Colonic mucosa (tissue), 4 donors: ENCODE measurements at regions not wholly inside any gene's neighbourhood (a gene's known extent, or its start where the extent isn't known, plus 50 kb on each side); places are given as distances from the start of the nearest gene placed in this dataset.

Experiments used
- DNase-seq: peaks from one replicate; pipeline ENCODE4 v3.0.0-alpha.2; 2020
- H3K27ac ChIP-seq: fragments of 200-600 bp; one replicate; pipeline ENCODE4 v1.8.0; 2021
- H3K27me3 ChIP-seq: fragments of 200-600 bp; one replicate; pipeline ENCODE4 v1.8.0; 2021
- H3K36me3 ChIP-seq: fragments of 200-600 bp; one replicate; pipeline ENCODE4 v1.8.0; 2021
- H3K4me1 ChIP-seq: fragments of 200-600 bp; one replicate; pipeline ENCODE4 v1.8.0; 2021; ENCODE audit warnings: mild to moderate bottlenecking
- H3K4me3 ChIP-seq: fragments of 200-600 bp; one replicate; pipeline ENCODE4 v1.8.0; 2021
- H3K9ac ChIP-seq, 2 donors: one replicate each; pipeline ENCODE4 v1.7.0; 2013; ENCODE audit warnings: control low read depth in 2 of 2, low read depth in 2 of 2, low read length in 2 of 2
- H3K9me3 ChIP-seq: fragments of 200-600 bp; one replicate; pipeline ENCODE4 v1.8.0; 2021
- intact Hi-C: fragments of 100-400 bp; cut with DNase I; formaldehyde crosslinking; loops from one replicate; pipeline ENCODE4 v1.14.1; 2022
- TF ChIP-seq, protein P1 (sequence below): fragments of 200-600 bp; IDR thresholded peaks from one replicate; pipeline ENCODE4 v1.8.0; 2022; ENCODE audit warnings: antibody characterized with exemption, mild to moderate bottlenecking
- donor health status: healthy.
- donor health status: DM: no; HTN: no; CAD: no.
- donor health status: DM: no; HTN: no; CAD: no.

DNA sequence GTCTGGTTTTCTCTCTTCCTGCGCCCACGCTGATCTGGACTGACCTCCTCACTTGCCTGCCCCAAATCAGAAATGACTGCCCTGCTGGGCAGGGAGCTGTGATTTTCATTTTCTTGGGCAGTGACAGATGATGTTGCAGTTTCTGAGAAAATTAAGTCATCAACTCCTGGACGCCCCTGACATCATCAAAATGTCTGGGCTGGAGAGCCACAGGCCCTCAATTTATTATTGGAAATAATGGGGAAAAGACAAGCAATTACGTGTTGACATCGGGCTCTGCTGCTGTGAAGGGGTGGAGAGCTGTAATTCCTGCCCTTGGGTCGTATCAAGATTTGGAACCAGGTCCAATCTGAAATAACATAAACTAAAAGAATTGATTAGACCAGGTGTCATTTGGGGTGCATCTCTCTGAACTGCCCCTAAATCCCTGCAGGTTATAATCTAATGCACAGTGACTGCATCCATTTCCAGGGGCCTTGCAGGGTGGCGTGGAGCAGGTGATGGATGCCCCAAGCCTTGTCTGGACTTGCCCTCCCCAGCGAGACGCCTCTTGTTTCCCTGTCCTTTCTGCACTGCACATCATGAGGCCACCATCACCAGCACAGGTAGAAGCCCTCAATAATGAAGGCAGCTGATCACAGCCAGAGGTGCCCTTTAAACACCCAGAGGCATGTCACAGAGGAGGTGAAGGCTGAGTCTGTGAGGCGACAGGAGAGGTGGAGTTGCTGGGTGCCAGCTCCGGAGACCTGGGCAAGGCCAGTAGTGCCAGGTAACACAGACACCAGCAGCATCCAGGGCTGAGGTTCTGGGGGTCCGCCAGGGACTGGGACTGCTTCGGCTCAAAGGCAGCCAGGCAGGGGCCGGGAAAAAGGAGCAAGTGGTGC lies 98.7 kb downstream of the HTR5A start:
- Histone ChIP-seq H3K27me3 (no peaks in the 10 kb centered on the region), H3K4me1 (no peaks in the 10 kb centered on the region), H3K27ac (no peak overlapping the region), H3K9ac (no peak overlapping the region), H3K4me3 (no peak overlapping the region), H3K36me3 (no peaks in the 10 kb centered on the region), H3K9me3 (no peaks in the 10 kb centered on the region)
- TF ChIP-seq, protein P1, sequence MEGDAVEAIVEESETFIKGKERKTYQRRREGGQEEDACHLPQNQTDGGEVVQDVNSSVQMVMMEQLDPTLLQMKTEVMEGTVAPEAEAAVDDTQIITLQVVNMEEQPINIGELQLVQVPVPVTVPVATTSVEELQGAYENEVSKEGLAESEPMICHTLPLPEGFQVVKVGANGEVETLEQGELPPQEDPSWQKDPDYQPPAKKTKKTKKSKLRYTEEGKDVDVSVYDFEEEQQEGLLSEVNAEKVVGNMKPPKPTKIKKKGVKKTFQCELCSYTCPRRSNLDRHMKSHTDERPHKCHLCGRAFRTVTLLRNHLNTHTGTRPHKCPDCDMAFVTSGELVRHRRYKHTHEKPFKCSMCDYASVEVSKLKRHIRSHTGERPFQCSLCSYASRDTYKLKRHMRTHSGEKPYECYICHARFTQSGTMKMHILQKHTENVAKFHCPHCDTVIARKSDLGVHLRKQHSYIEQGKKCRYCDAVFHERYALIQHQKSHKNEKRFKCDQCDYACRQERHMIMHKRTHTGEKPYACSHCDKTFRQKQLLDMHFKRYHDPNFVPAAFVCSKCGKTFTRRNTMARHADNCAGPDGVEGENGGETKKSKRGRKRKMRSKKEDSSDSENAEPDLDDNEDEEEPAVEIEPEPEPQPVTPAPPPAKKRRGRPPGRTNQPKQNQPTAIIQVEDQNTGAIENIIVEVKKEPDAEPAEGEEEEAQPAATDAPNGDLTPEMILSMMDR = no peak
- intact Hi-C loops = no loop called here
- no peak for DNase-seq

DNA sequence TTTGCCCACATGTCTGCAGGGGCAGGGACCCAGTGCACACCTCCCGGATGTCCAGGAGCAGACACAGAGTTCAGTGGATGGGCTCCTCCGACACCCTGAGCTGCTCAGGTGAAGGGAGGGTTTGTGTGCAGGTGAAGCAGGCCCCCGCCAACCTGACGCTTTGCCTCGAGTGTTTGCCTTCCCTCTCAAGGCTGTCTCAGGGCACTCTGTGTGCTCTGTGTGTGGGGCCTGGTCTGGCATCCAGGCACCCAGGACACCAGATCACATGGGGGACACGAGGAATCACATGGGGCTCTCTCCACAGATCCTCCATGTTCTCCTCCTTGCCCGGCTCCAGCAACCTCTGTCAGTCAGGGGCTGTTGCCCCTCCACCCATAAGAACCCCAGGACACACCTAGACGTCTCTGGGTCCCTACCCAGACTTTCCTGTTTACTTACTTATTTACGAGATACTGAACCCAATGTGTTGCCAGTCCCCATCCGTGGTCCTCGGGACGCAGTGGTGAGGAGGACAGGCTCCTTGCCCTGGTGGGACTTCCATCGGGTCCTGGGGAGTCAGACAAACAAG lies 99.5 kb downstream of the HTR5A start:
- TF ChIP-seq, protein P1 = no peak
- Histone ChIP-seq H3K4me3 (no peak overlapping the region), H3K9me3 (no peaks in the 10 kb centered on the region), H3K36me3 (no peaks in the 10 kb centered on the region), H3K27me3 (no peaks in the 10 kb centered on the region), H3K9ac (no peak overlapping the region), H3K4me1 (no peaks in the 10 kb centered on the region), H3K27ac (no peak overlapping the region)
- intact Hi-C loops = no loop called here
- no peak for DNase-seq

DNA sequence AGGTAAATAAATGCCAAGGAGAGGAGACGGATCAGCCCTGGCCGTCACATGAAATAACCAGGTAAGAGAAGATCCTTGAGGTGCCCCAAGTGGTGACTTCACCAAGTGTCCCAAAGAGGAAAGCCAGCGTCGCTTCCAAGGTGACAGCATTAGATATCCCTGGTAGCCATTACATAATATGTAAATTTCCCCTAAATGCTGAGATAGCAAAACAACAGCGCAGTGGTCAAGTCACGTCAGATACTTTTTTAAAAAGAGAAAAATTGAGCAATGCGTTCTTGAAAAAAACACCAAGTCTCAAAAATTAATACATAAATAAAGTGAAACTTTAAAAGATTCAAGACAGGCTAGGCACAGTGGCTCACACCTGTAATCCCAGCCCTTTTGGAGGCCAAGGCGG lies 100.2 kb downstream of the HTR5A start:
- H3K4me3 ChIP-seq = no peak overlapping the region
- no peaks in the 10 kb centered on the region for H3K9me3 ChIP-seq
- no peaks in the 10 kb centered on the region for H3K36me3 ChIP-seq
- no peaks in the 10 kb centered on the region for H3K27me3 ChIP-seq
- no peak overlapping the region for H3K27ac ChIP-seq
- intact Hi-C loops = no loop called here
- TF ChIP-seq, protein P1 = no peak
- H3K4me1 ChIP-seq = no peaks in the 10 kb centered on the region
- H3K9ac ChIP-seq = no peak overlapping the region
- no peak for DNase-seq

DNA sequence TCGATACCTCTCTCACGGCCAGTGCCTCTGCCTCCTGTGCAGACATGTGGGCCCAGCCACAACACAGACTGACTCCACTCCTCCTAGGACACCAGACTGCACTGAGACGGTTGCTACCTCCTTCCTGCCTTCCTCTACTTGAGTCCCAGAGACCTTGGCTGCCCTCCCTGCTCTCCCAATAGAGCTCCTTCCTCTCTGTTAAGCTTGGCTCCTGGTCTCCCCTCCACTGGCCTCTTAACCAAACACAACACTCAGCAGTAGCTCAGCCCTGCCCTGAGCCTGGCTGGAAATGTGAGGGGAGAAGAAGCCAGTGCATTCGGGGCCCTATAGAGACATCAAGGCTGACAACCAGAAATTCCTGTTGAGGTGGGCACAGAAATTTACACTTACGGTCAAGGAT lies 102.0 kb downstream of the HTR5A start:
- no peaks in the 10 kb centered on the region for H3K4me1 ChIP-seq
- no peaks in the 10 kb centered on the region for H3K27me3 ChIP-seq
- H3K36me3 ChIP-seq = no peaks in the 10 kb centered on the region
- no peaks in the 10 kb centered on the region for H3K9me3 ChIP-seq
- no peak overlapping the region for H3K4me3 ChIP-seq
- intact Hi-C loops = no loop called here
- H3K9ac ChIP-seq = no peak overlapping the region
- no peak overlapping the region for H3K27ac ChIP-seq
- TF ChIP-seq, protein P1 = no peak
- DNase-seq = no peak

DNA sequence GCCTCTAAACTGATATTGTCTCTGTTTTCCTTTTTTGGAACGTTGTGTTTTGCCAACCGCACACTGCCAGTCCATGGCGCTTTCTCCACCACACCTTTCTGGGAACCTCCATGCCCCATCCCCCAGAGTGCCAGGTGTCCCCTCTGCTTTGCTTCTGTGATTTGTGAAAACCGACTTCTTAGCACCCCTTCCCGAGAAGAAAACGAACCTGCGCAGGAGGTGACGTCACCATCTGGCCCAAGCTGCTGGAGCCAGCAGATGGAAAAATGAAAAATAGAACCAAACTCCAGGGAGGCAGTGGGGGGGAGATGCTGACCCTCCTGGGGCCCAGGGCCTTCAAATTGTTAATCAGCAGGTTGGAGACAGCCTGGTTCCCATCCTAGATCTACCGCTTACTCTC lies 103.8 kb downstream of the HTR5A start:
- H3K36me3 ChIP-seq = no peaks in the 10 kb centered on the region
- H3K27me3 ChIP-seq = no peaks in the 10 kb centered on the region
- no peaks in the 10 kb centered on the region for H3K9me3 ChIP-seq
- H3K4me1 ChIP-seq = no peaks in the 10 kb centered on the region
- H3K9ac ChIP-seq = no peak overlapping the region
- TF ChIP-seq, protein P1 = no peak
- H3K27ac ChIP-seq = no peak overlapping the region
- intact Hi-C loops = no loop called here
- H3K4me3 ChIP-seq = no peak overlapping the region
- no peak for DNase-seq
